ENCODE measurements at regions not wholly inside any gene's neighbourhood (a gene's known extent, or its start where the extent isn't known, plus 50 kb on each side); places are given as distances from the start of the nearest gene placed in this dataset.

DNA sequence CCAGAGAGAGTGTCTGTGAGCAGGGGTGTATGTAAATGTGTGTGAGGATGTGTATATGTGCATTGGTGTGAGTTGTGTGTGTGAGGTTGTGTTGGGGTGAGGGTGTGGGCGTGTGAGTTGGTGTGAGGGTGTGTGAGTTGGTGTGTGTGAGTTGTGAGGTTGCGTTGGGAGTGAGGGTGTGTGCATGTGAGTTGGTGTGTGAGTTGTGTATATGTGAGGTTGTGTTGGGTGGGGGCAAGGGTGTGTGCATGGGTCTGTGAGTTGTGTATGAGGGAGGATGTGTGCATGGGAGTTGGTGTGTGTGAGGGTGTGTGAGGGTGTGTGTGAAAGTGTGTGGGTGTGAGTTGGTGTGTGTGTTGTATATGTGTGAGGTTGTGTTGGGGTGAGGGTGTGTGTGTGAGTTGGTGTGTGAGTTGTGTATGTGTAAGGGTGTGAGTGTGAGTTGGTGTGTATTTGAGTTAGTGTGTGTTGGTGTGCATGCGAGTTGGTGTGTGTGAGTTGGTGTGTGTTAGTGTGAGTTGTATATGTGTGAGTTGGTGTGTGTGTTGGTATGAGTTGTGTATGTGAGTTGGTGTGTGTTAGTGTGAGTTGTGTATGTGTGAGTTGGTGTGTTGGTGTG, 161.6 kb upstream of the IER5L start:
- no peak for DNase-seq
- H3K27ac ChIP-seq (ENCODE audit: low read depth in 2 of 2, low read length in 1 of 2): no peak overlapping the region
- no peak overlapping the region for H2AFZ ChIP-seq (ENCODE audit: low read depth)
- H3K9ac ChIP-seq: no peak overlapping the region
- no peaks in the 10 kb centered on the region for H3K9me2 ChIP-seq
- H3K4me1 ChIP-seq (ENCODE audit: control insufficient read depth in 1 of 2, insufficient read depth in 2 of 2, low read depth in 1 of 2, low read length in 1 of 2): peaks cover 7 to 15% of the 10 kb centered on the region in 2 experiments; a peak in 3 of 4 replicates
- H3K27me3 ChIP-seq (ENCODE audit: insufficient read depth): no peaks in the 10 kb centered on the region
- 92% methylated on average over 3 of the region's 3 CpGs for WGBS (ENCODE audit: low lambda C conversion rate)
- no peaks in the 10 kb centered on the region for H3K9me3 ChIP-seq
- no peaks in the 10 kb centered on the region for H4K20me1 ChIP-seq (ENCODE audit: insufficient read depth)
- ChIA-PET CTCF (no interaction called here), POLR2A (no interaction called here)
- TF ChIP-seq JUND (IDR thresholded peaks at IDR 0.05): no peak
- TF ChIP-seq, protein P1, sequence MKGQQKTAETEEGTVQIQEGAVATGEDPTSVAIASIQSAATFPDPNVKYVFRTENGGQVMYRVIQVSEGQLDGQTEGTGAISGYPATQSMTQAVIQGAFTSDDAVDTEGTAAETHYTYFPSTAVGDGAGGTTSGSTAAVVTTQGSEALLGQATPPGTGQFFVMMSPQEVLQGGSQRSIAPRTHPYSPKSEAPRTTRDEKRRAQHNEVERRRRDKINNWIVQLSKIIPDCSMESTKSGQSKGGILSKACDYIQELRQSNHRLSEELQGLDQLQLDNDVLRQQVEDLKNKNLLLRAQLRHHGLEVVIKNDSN (IDR thresholded peaks at IDR 0.05; ENCODE audit: borderline replicate concordance, low read depth): no peak
- TF ChIP-seq NFIC (IDR thresholded peaks at IDR 0.05; ENCODE audit: borderline replicate concordance): no peak
- no peak for TF ChIP-seq RXRA (IDR thresholded peaks at IDR 0.05; ENCODE audit: borderline replicate concordance, low read depth)
- TF ChIP-seq, protein P2, sequence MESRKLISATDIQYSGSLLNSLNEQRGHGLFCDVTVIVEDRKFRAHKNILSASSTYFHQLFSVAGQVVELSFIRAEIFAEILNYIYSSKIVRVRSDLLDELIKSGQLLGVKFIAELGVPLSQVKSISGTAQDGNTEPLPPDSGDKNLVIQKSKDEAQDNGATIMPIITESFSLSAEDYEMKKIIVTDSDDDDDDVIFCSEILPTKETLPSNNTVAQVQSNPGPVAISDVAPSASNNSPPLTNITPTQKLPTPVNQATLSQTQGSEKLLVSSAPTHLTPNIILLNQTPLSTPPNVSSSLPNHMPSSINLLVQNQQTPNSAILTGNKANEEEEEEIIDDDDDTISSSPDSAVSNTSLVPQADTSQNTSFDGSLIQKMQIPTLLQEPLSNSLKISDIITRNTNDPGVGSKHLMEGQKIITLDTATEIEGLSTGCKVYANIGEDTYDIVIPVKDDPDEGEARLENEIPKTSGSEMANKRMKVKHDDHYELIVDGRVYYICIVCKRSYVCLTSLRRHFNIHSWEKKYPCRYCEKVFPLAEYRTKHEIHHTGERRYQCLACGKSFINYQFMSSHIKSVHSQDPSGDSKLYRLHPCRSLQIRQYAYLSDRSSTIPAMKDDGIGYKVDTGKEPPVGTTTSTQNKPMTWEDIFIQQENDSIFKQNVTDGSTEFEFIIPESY (IDR thresholded peaks at IDR 0.05; ENCODE audit: borderline replicate concordance, low read depth): no peak
- TF ChIP-seq GATA2 (CRISPR knock-in tag; IDR thresholded peaks at IDR 0.05): no peak
- no peak for TF ChIP-seq TEAD4 (IDR thresholded peaks at IDR 0.05; ENCODE audit: borderline replicate concordance, insufficient read depth)
- TF ChIP-seq TCF12 (IDR thresholded peaks at IDR 0.05): no peak
- no peak for TF ChIP-seq RFX5 (IDR thresholded peaks at IDR 0.05; ENCODE audit: low read length)
- no peak for TF ChIP-seq SIN3A (IDR thresholded peaks at IDR 0.05; ENCODE audit: borderline replicate concordance, low read depth, low read length)
- TF ChIP-seq, protein P3, sequence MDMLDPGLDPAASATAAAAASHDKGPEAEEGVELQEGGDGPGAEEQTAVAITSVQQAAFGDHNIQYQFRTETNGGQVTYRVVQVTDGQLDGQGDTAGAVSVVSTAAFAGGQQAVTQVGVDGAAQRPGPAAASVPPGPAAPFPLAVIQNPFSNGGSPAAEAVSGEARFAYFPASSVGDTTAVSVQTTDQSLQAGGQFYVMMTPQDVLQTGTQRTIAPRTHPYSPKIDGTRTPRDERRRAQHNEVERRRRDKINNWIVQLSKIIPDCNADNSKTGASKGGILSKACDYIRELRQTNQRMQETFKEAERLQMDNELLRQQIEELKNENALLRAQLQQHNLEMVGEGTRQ (IDR thresholded peaks at IDR 0.05; ENCODE audit: borderline replicate concordance, low read depth, low read length): no peak
- no peak for TF ChIP-seq CHD2 (IDR thresholded peaks at IDR 0.05; ENCODE audit: low read length, partially characterized antibody)
- no peaks in the 10 kb centered on the region for H3K79me2 ChIP-seq (ENCODE audit: insufficient read depth)
- H3K36me3 ChIP-seq (replicated peaks in 1 of 2; ENCODE audit: control insufficient read depth in 1 of 2, insufficient read depth in 2 of 2, low read length in 1 of 2): no peaks in the 10 kb centered on the region
- H3K4me2 ChIP-seq: no peak overlapping the region
- no peak overlapping the region for H3K4me3 ChIP-seq (ENCODE audit: low read depth in 2 of 2, low read length in 1 of 2)
- peaks cover 10% of the 10 kb centered on the region for H3F3A ChIP-seq (replicated peaks; ENCODE audit: insufficient read depth)

DNA sequence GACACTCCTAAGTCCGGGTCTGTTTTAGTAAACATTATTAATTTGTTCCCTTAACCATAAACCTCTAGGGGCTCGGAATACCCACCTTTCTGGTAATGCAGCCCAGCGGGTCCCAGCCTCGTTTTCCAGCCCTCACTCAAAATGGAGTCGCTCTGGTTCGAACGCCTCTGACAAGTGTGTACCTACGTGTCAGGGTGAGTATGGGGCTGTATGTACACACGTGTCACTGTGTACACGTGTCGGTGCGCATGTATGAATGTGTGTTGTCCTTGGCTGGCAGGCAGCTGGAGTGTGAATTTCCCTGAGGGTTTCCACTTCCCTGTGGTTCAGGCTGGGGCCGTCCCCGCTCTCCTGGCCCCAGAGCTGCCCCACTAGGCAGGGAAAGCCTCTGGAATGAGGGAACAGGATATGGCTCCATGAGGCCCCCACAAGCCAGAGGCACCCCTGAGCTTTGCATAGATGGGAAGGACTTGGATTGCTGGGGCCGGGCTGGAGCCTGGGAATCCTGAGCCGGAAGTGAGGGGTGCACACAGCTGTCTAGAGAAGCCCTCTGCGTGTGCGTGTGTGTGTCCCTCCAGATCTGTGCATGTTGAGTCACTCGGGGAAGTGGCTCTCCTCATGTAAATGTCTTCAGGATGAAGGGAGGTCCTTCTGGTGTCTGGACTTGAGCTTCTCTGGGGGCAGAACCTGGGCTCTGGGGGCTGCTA, 160.8 kb upstream of the IER5L start:
- H3K36me3 ChIP-seq (replicated peaks in 1 of 2; ENCODE audit: control insufficient read depth in 1 of 2, insufficient read depth in 2 of 2, low read length in 1 of 2): no peaks in the 10 kb centered on the region
- no peak overlapping the region for H3K4me2 ChIP-seq
- H3K27ac ChIP-seq (ENCODE audit: low read depth in 2 of 2, low read length in 1 of 2): no peak overlapping the region
- no peak for DNase-seq
- ChIA-PET CTCF (no interaction called here), POLR2A (no interaction called here)
- 89% methylated on average over 13 of the region's 19 CpGs for WGBS (ENCODE audit: low lambda C conversion rate)
- no peaks in the 10 kb centered on the region for H3K9me2 ChIP-seq
- H3K4me1 ChIP-seq (ENCODE audit: control insufficient read depth in 1 of 2, insufficient read depth in 2 of 2, low read depth in 1 of 2, low read length in 1 of 2): peaks cover 15 to 22% of the 10 kb centered on the region in 2 experiments; a peak in 3 of 4 replicates
- no peak overlapping the region for H3K4me3 ChIP-seq (ENCODE audit: low read depth in 2 of 2, low read length in 1 of 2)
- H4K20me1 ChIP-seq (ENCODE audit: insufficient read depth): no peaks in the 10 kb centered on the region
- H3K9me3 ChIP-seq: no peaks in the 10 kb centered on the region
- no peaks in the 10 kb centered on the region for H3K27me3 ChIP-seq (ENCODE audit: insufficient read depth)
- no peaks in the 10 kb centered on the region for H3K79me2 ChIP-seq (ENCODE audit: insufficient read depth)
- no peak overlapping the region for H3K9ac ChIP-seq
- H2AFZ ChIP-seq (ENCODE audit: low read depth): no peak overlapping the region
- peaks cover 14% of the 10 kb centered on the region for H3F3A ChIP-seq (replicated peaks; ENCODE audit: insufficient read depth)
- TF ChIP-seq MEF2A (IDR thresholded peaks at IDR 0.05; ENCODE audit: borderline replicate concordance, low read depth) (no peak), ELF1 (IDR thresholded peaks at IDR 0.05) (no peak), SIN3A (IDR thresholded peaks at IDR 0.05; ENCODE audit: borderline replicate concordance, low read depth, low read length) (no peak)
- TF ChIP-seq, protein P4, sequence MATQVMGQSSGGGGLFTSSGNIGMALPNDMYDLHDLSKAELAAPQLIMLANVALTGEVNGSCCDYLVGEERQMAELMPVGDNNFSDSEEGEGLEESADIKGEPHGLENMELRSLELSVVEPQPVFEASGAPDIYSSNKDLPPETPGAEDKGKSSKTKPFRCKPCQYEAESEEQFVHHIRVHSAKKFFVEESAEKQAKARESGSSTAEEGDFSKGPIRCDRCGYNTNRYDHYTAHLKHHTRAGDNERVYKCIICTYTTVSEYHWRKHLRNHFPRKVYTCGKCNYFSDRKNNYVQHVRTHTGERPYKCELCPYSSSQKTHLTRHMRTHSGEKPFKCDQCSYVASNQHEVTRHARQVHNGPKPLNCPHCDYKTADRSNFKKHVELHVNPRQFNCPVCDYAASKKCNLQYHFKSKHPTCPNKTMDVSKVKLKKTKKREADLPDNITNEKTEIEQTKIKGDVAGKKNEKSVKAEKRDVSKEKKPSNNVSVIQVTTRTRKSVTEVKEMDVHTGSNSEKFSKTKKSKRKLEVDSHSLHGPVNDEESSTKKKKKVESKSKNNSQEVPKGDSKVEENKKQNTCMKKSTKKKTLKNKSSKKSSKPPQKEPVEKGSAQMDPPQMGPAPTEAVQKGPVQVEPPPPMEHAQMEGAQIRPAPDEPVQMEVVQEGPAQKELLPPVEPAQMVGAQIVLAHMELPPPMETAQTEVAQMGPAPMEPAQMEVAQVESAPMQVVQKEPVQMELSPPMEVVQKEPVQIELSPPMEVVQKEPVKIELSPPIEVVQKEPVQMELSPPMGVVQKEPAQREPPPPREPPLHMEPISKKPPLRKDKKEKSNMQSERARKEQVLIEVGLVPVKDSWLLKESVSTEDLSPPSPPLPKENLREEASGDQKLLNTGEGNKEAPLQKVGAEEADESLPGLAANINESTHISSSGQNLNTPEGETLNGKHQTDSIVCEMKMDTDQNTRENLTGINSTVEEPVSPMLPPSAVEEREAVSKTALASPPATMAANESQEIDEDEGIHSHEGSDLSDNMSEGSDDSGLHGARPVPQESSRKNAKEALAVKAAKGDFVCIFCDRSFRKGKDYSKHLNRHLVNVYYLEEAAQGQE (IDR thresholded peaks at IDR 0.05; ENCODE audit: low read depth, low read length): no peak
- TF ChIP-seq, protein P5, sequence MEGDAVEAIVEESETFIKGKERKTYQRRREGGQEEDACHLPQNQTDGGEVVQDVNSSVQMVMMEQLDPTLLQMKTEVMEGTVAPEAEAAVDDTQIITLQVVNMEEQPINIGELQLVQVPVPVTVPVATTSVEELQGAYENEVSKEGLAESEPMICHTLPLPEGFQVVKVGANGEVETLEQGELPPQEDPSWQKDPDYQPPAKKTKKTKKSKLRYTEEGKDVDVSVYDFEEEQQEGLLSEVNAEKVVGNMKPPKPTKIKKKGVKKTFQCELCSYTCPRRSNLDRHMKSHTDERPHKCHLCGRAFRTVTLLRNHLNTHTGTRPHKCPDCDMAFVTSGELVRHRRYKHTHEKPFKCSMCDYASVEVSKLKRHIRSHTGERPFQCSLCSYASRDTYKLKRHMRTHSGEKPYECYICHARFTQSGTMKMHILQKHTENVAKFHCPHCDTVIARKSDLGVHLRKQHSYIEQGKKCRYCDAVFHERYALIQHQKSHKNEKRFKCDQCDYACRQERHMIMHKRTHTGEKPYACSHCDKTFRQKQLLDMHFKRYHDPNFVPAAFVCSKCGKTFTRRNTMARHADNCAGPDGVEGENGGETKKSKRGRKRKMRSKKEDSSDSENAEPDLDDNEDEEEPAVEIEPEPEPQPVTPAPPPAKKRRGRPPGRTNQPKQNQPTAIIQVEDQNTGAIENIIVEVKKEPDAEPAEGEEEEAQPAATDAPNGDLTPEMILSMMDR (IDR thresholded peaks at IDR 0.05): no peak
- TF ChIP-seq, protein P1 (IDR thresholded peaks at IDR 0.05; ENCODE audit: borderline replicate concordance, low read depth): no peak
